SK-N-SH (cell line): ENCODE measurements at regions not wholly inside any gene's neighbourhood (a gene's known extent, or its start where the extent isn't known, plus 50 kb on each side); places are given as distances from the start of the nearest gene placed in this dataset.

Experiments
- EZH2phosphoT487 ChIP-seq: fragments of 200-600 bp; sonication (generic); IDR thresholded peaks from 2 replicates; pipeline ENCODE4 v1.6.1; 2017; ENCODE audit warnings: low read depth, mixed run types, mild to moderate bottlenecking, antibody characterized with exemption, moderate library complexity, borderline replicate concordance
- MAX ChIP-seq: IDR thresholded peaks from 2 replicates; pipeline ENCODE4 v1.4.0; 2012; ENCODE audit warnings: low read depth
- MEF2A ChIP-seq: IDR thresholded peaks from 2 replicates; pipeline ENCODE4 v1.4.0; 2012; ENCODE audit warnings: low read depth, borderline replicate concordance
- POLR2AphosphoS5 ChIP-seq: IDR thresholded peaks from 2 replicates; pipeline ENCODE4 v1.6.1; 2012; ENCODE audit warnings: low read depth, low read length
- TAF1 ChIP-seq: IDR thresholded peaks from 2 replicates; pipeline ENCODE4 v1.6.1; 2012; ENCODE audit warnings: low read depth, mild to moderate bottlenecking, low read length, moderate library complexity, borderline replicate concordance
- TCF12 ChIP-seq: IDR thresholded peaks from 2 replicates; pipeline ENCODE4 v1.4.0; 2012
- TEAD4 ChIP-seq: IDR thresholded peaks from 2 replicates; pipeline ENCODE4 v1.4.0; 2012; ENCODE audit warnings: mild to moderate bottlenecking, borderline replicate concordance; ENCODE audit not compliant: insufficient read depth
- TF ChIP-seq, protein P1 (sequence below): fragments of 200-600 bp; sonication (generic); IDR thresholded peaks from 2 replicates; pipeline ENCODE4 v1.6.1; 2017; ENCODE audit warnings: antibody characterized with exemption, mild to moderate bottlenecking, moderate library complexity

GRCh38 chr7:109879287-109879828, 1211.6 kb upstream of the LRRN3 start:
- TF ChIP-seq EZH2phosphoT487 (no peak), MAX (no peak), POLR2AphosphoS5 (no peak), MEF2A (no peak), TAF1 (no peak), TCF12 (no peak), TEAD4 (no peak)
- TF ChIP-seq, protein P1, sequence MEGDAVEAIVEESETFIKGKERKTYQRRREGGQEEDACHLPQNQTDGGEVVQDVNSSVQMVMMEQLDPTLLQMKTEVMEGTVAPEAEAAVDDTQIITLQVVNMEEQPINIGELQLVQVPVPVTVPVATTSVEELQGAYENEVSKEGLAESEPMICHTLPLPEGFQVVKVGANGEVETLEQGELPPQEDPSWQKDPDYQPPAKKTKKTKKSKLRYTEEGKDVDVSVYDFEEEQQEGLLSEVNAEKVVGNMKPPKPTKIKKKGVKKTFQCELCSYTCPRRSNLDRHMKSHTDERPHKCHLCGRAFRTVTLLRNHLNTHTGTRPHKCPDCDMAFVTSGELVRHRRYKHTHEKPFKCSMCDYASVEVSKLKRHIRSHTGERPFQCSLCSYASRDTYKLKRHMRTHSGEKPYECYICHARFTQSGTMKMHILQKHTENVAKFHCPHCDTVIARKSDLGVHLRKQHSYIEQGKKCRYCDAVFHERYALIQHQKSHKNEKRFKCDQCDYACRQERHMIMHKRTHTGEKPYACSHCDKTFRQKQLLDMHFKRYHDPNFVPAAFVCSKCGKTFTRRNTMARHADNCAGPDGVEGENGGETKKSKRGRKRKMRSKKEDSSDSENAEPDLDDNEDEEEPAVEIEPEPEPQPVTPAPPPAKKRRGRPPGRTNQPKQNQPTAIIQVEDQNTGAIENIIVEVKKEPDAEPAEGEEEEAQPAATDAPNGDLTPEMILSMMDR, result no peak
